Fibroblast of mammary gland (primary cell): ENCODE measurements at regions not wholly inside any gene's neighbourhood (a gene's known extent, or its start where the extent isn't known, plus 50 kb on each side); places are given as distances from the start of the nearest gene placed in this dataset.

Experiments used
- DNase-seq: peaks from one replicate; pipeline ENCODE4 v3.0.0-alpha.2; 2010; ENCODE audit warnings: low read depth
- H3K4me3 ChIP-seq: 2 replicates; pipeline ENCODE4 v1.5.1; 2011; ENCODE audit warnings: low read depth, mild to moderate bottlenecking, low read length, moderate library complexity; ENCODE audit not compliant: control insufficient read depth
- TF ChIP-seq, protein P1 (sequence below): conservative IDR thresholded peaks from 2 replicates; pipeline ENCODE4 v1.5.1; 2011; ENCODE audit warnings: low read depth, low read length, inconsistent platforms; ENCODE audit not compliant: control insufficient read depth, insufficient read depth

- DNase-seq: no peak
- H3K4me3 ChIP-seq: no peak overlapping the region
- TF ChIP-seq, protein P1, sequence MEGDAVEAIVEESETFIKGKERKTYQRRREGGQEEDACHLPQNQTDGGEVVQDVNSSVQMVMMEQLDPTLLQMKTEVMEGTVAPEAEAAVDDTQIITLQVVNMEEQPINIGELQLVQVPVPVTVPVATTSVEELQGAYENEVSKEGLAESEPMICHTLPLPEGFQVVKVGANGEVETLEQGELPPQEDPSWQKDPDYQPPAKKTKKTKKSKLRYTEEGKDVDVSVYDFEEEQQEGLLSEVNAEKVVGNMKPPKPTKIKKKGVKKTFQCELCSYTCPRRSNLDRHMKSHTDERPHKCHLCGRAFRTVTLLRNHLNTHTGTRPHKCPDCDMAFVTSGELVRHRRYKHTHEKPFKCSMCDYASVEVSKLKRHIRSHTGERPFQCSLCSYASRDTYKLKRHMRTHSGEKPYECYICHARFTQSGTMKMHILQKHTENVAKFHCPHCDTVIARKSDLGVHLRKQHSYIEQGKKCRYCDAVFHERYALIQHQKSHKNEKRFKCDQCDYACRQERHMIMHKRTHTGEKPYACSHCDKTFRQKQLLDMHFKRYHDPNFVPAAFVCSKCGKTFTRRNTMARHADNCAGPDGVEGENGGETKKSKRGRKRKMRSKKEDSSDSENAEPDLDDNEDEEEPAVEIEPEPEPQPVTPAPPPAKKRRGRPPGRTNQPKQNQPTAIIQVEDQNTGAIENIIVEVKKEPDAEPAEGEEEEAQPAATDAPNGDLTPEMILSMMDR: no peak
These were observed 68.9 kb downstream of the FSCB start for GRCh38 chr14:44438221-44438620.

DNA sequence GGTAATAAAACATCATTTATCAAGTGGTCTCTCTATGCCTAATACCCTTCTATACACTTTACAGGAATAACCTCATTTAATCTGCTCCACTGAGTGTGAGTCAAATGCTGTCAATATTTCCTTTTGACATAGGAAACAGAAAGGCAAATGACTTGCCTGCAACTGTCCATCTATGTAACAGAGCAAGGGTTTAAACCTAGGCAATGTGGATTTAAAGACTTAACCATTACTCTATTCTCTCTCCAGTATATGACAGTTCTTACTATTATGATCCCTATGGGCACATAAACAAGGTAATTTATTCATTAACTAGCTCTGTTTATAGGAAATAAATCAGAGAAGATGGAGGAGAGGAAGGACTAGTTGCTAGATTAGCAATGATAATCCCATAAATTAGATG is 70.6 kb downstream of the FSCB start:
- DNase-seq: no peak
- TF ChIP-seq, protein P1: no peak
- H3K4me3 ChIP-seq: no peak overlapping the region

- no peak for DNase-seq
- TF ChIP-seq, protein P1: no peak
- no peak overlapping the region for H3K4me3 ChIP-seq
These were observed 78.7 kb downstream of the FSCB start for GRCh38 chr14:44428231-44428945.

- no peak for DNase-seq
These were observed 84.4 kb downstream of the FSCB start for GRCh38 chr14:44422699-44423098.

GRCh38 chr14:44420226-44420625 is 86.9 kb downstream of the FSCB start:
- H3K4me3 ChIP-seq: no peak overlapping the region
- no peak for DNase-seq
- TF ChIP-seq, protein P1: no peak

More at GRCh38 chr14:44422699-44423098, 84.4 kb downstream of the FSCB start:
- H3K4me3 ChIP-seq: no peak overlapping the region
- TF ChIP-seq, protein P1: no peak

DNA sequence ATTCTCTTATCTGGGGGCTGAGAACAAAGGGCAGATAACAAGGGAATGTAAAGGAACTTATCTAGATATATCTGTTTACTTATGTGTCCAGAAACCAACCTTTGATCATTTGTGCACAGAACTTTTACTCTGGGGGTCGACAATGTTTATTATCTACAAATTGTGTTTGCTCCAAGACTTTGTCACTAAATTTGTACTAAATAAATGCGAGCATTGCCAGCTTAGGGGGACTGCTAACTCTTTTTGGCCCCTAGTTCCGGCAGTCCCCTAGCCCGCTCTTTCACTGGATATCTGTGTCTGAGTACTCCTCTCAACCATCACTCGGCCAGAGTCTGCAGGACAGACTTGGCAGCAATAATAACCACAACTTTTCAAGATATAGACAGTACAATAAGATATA is 88.2 kb downstream of the FSCB start:
- TF ChIP-seq, protein P1: no peak
- DNase-seq: no peak
- H3K4me3 ChIP-seq: no peak overlapping the region
